Tibial artery (tissue), 4 donors: ENCODE measurements at regions not wholly inside any gene's neighbourhood (a gene's known extent, or its start where the extent isn't known, plus 50 kb on each side); places are given as distances from the start of the nearest gene placed in this dataset.

Source experiments
- DNase-seq, 2 donors: peaks; one replicate each; pipeline ENCODE4 v3.0.0-alpha.2; 2019
- H3K27ac ChIP-seq, 2 donors: fragments of 200-600 bp; sonication (generic) in 1 of 2; 1 replicate in 1 of 2; 2 replicates in 1 of 2; pipeline ENCODE4 v1.5.1; 2018 to 2019; ENCODE audit warnings: mild to moderate bottlenecking in 1 of 2
- H3K27me3 ChIP-seq, 2 donors: fragments of 200-600 bp; sonication (generic) in 1 of 2; one replicate each; pipeline versions ENCODE4 v1.5.1 to v1.6.0; 2016 to 2019
- H3K36me3 ChIP-seq, 3 donors: fragments of 200-600 bp; sonication (generic) in 2 of 3; one replicate each; pipeline ENCODE4 v1.5.1; 2016 to 2019; ENCODE audit warnings: mild to moderate bottlenecking in 2 of 3
- H3K4me1 ChIP-seq, 4 donors: fragments of 200-600 bp; sonication (generic) in 2 of 4; 1 replicate in 3 of 4; 2 replicates in 1 of 4; pipeline ENCODE4 v1.5.1; 2016 to 2019
- H3K4me3 ChIP-seq, 2 donors: fragments of 200-600 bp; sonication (generic) in 1 of 2; 1 replicate in 1 of 2; 2 replicates in 1 of 2; pipeline ENCODE4 v1.5.1; 2018 to 2019; ENCODE audit warnings: mild to moderate bottlenecking in 2 of 2
- H3K9me3 ChIP-seq, 3 donors: fragments of 200-600 bp; sonication (generic) in 1 of 3; one replicate each; pipeline ENCODE4 v1.5.1; 2016 to 2019
- intact Hi-C: fragments of 100-400 bp; cut with DNase I; formaldehyde crosslinking; loops from one replicate; pipeline ENCODE4 v1.15.0; 2023; ENCODE audit warnings: low total_unique reads
- TF ChIP-seq, protein P1 (sequence below), 2 experiments: fragments of 200-600 bp in 1 of 2; fragments of 450-650 bp in 1 of 2; IDR thresholded peaks; one replicate each; pipeline ENCODE4 v1.5.1; 2017 to 2019; ENCODE audit warnings: antibody characterized with exemption in 2 of 2, mild to moderate bottlenecking in 1 of 2, moderate library complexity in 1 of 2

- Histone ChIP-seq H3K27ac (no peak overlapping the region), H3K27me3 (no peaks in the 10 kb centered on the region), H3K4me1 (no peaks in the 10 kb centered on the region), H3K4me3 (no peak overlapping the region), H3K36me3 (no peaks in the 10 kb centered on the region), H3K9me3 (no peaks in the 10 kb centered on the region)
- DNase-seq: no peak
- intact Hi-C loops: no loop called here
- TF ChIP-seq, protein P1, sequence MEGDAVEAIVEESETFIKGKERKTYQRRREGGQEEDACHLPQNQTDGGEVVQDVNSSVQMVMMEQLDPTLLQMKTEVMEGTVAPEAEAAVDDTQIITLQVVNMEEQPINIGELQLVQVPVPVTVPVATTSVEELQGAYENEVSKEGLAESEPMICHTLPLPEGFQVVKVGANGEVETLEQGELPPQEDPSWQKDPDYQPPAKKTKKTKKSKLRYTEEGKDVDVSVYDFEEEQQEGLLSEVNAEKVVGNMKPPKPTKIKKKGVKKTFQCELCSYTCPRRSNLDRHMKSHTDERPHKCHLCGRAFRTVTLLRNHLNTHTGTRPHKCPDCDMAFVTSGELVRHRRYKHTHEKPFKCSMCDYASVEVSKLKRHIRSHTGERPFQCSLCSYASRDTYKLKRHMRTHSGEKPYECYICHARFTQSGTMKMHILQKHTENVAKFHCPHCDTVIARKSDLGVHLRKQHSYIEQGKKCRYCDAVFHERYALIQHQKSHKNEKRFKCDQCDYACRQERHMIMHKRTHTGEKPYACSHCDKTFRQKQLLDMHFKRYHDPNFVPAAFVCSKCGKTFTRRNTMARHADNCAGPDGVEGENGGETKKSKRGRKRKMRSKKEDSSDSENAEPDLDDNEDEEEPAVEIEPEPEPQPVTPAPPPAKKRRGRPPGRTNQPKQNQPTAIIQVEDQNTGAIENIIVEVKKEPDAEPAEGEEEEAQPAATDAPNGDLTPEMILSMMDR (IDR thresholded peaks at IDR 0.05): no peak
Measured at GRCh38 chr1:189775343-189775742, 702.3 kb downstream of the BRINP3 start.

DNA sequence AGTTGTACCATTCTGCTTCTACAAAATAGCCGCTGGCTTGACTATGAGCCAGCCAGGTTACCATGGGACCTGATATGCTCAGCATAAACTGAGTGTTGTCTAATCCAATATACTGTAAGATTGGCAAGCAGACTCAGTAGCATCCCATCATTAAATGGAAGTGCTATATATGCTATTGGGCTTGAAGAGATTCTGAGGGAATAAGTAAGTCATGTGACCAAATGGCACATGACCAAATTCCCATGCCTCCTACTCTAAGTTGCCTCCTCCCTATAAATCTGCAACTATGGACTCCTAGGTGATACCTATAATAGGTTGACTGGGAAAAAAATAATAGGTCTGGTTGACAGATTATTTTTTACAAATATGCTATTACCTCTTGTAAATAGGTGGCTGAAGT is 698.6 kb downstream of the BRINP3 start:
- Histone ChIP-seq H3K4me3 (no peak overlapping the region), H3K4me1 (no peaks in the 10 kb centered on the region), H3K36me3 (no peaks in the 10 kb centered on the region), H3K27ac (no peak overlapping the region), H3K27me3 (no peaks in the 10 kb centered on the region), H3K9me3 (no peaks in the 10 kb centered on the region)
- TF ChIP-seq, protein P1 (IDR thresholded peaks at IDR 0.05): no peak
- no peak for DNase-seq
- intact Hi-C loops: no loop called here

- no peak overlapping the region for H3K27ac ChIP-seq
- no peak for DNase-seq
- no peak overlapping the region for H3K4me3 ChIP-seq
- H3K9me3 ChIP-seq: no peaks in the 10 kb centered on the region
- no peaks in the 10 kb centered on the region for H3K27me3 ChIP-seq
- H3K4me1 ChIP-seq: no peaks in the 10 kb centered on the region
- TF ChIP-seq, protein P1 (IDR thresholded peaks at IDR 0.05): no peak
- H3K36me3 ChIP-seq: no peaks in the 10 kb centered on the region
- intact Hi-C loops: no loop called here
Measured at GRCh38 chr1:189782295-189782694, 695.4 kb downstream of the BRINP3 start.

GRCh38 chr1:189783456-189783855 is 694.2 kb downstream of the BRINP3 start:
- no peaks in the 10 kb centered on the region for H3K4me1 ChIP-seq
- no peak overlapping the region for H3K27ac ChIP-seq
- H3K36me3 ChIP-seq: no peaks in the 10 kb centered on the region
- no peaks in the 10 kb centered on the region for H3K9me3 ChIP-seq
- no peaks in the 10 kb centered on the region for H3K27me3 ChIP-seq
- TF ChIP-seq, protein P1 (IDR thresholded peaks at IDR 0.05): no peak
- no peak overlapping the region for H3K4me3 ChIP-seq
- no peak for DNase-seq
- intact Hi-C loops: no loop called here

DNA sequence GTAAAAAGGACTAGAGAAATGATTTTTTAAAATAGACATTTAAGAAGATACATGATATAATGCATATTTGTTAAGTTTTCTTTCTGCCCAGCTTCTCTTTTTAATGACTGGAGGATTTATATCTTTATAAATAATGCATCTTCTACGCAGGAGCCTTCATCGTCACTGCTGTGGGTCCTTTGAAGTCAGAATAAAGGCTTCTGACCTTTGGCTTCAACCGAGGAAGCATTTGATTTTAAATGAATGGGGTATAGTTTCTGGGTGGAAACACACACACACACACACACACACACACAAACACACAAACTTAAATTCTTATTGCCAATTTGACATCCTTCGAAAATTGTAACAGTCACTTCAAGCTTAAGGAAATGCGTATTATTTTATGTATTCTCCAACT is 690.9 kb downstream of the BRINP3 start:
- Histone ChIP-seq H3K4me1 (no peaks in the 10 kb centered on the region), H3K36me3 (no peaks in the 10 kb centered on the region), H3K27ac (no peak overlapping the region), H3K4me3 (no peak overlapping the region), H3K9me3 (no peaks in the 10 kb centered on the region), H3K27me3 (no peaks in the 10 kb centered on the region)
- TF ChIP-seq, protein P1 (IDR thresholded peaks at IDR 0.05): no peak
- DNase-seq: no peak
- intact Hi-C loops: no loop called here

GRCh38 chr1:189787201-189787600 is 690.5 kb downstream of the BRINP3 start:
- DNase-seq: no peak
- intact Hi-C loops: no loop called here
- TF ChIP-seq, protein P1 (IDR thresholded peaks at IDR 0.05): no peak
- Histone ChIP-seq H3K9me3 (no peaks in the 10 kb centered on the region), H3K27ac (no peak overlapping the region), H3K27me3 (no peaks in the 10 kb centered on the region), H3K36me3 (no peaks in the 10 kb centered on the region), H3K4me3 (no peak overlapping the region), H3K4me1 (no peaks in the 10 kb centered on the region)
